Upper lobe of left lung (tissue), 6 donors: ENCODE measurements at regions not wholly inside any gene's neighbourhood (a gene's known extent, or its start where the extent isn't known, plus 50 kb on each side); places are given as distances from the start of the nearest gene placed in this dataset.

Source experiments
- ATAC-seq, 2 donors: fragments of 200-7000 bp; cut with Tn5 transposase; one replicate each; pipeline ENCODE4 v1.9.1; 2022; ENCODE audit warnings: mild to moderate bottlenecking in 2 of 2, moderate library complexity in 2 of 2; ENCODE audit not compliant: low FRiP score in 2 of 2
- DNase-seq, 2 donors: peaks; one replicate each; pipeline ENCODE4 v3.0.0-alpha.2; 2019 to 2020
- H3K27ac ChIP-seq, 4 donors: fragments of 200-600 bp; sonication (generic); one replicate each; pipeline ENCODE4 v1.5.1; 2016 to 2019
- H3K27me3 ChIP-seq, 4 donors: fragments of 200-600 bp; sonication (generic); one replicate each; pipeline ENCODE4 v1.5.1; 2017 to 2019
- H3K36me3 ChIP-seq, 4 donors: fragments of 200-600 bp; sonication (generic); one replicate each; pipeline ENCODE4 v1.5.1; 2016 to 2019
- H3K4me1 ChIP-seq, 4 donors: fragments of 200-600 bp; sonication (generic); one replicate each; pipeline ENCODE4 v1.5.1; 2018 to 2019
- H3K4me3 ChIP-seq, 4 donors: fragments of 200-600 bp; sonication (generic); one replicate each; pipeline ENCODE4 v1.5.1; 2017 to 2019; ENCODE audit warnings: mild to moderate bottlenecking in 2 of 4, moderate library complexity in 1 of 4
- H3K9me3 ChIP-seq, 4 donors: fragments of 200-600 bp; sonication (generic); one replicate each; pipeline ENCODE4 v1.5.1; 2018 to 2019
- CTCF ChIP-seq, 6 experiments: fragments of 450-650 bp in 4 of 6; fragments of 200-600 bp in 2 of 6; sonication (generic) in 2 of 6; IDR thresholded peaks; one replicate each; pipeline ENCODE4 v1.5.1; 2016 to 2019; ENCODE audit warnings: antibody characterized with exemption in 6 of 6
- EP300 ChIP-seq, 4 donors: sonication (generic); formaldehyde crosslinking; IDR thresholded peaks; one replicate each; pipeline ENCODE4 v1.5.1; 2017; ENCODE audit warnings: antibody characterized with exemption in 4 of 4, control low read depth in 2 of 4
- POLR2A ChIP-seq, 4 donors: fragments of 450-650 bp; IDR thresholded peaks; one replicate each; pipeline ENCODE4 v1.5.1; 2016 to 2017; ENCODE audit warnings: antibody characterized with exemption in 4 of 4, mild to moderate bottlenecking in 2 of 4
- POLR2AphosphoS5 ChIP-seq, 2 donors: sonication (generic); formaldehyde crosslinking; IDR thresholded peaks; one replicate each; pipeline ENCODE4 v1.5.1; 2017; ENCODE audit warnings: antibody characterized with exemption in 2 of 2
- WGBS, 2 donors: methylation state at CpG; one replicate each; pipeline ENCODE4 v1.1.5; 2017 to 2018; 5-methylcytosine and 5-hydroxymethylcytosine counted together
- donor health status: DM: no; HTN: no; CAD: no; lungs with moderate emphysema.
- donor health status: DM: no; HTN: yes; CAD: no; lungs with severe emphysema.

GRCh38 chr15:95448531-95449229 is 881.8 kb upstream of the NR2F2 start:
- Histone ChIP-seq H3K4me1 (no peaks in the 10 kb centered on the region), H3K27me3 (no peaks in the 10 kb centered on the region), H3K27ac (no peak overlapping the region), H3K4me3 (no peak overlapping the region), H3K36me3 (no peaks in the 10 kb centered on the region), H3K9me3 (no peaks in the 10 kb centered on the region)
- DNase-seq (no peak), ATAC-seq (no peak)
- WGBS, 2 donors: 83 to 89% methylated on average over 2 of the region's 2 CpGs
- no peak for TF ChIP-seq CTCF (IDR thresholded peaks at IDR 0.05)
- TF ChIP-seq POLR2A (IDR thresholded peaks at IDR 0.05): no peak

GRCh38 chr15:95449230-95449628 is 881.3 kb upstream of the NR2F2 start:
- no peak for ATAC-seq
- no peak for TF ChIP-seq POLR2AphosphoS5 (IDR thresholded peaks at IDR 0.05)
- no peak for TF ChIP-seq CTCF (IDR thresholded peaks at IDR 0.05)
- TF ChIP-seq EP300 (IDR thresholded peaks at IDR 0.05): no peak
- TF ChIP-seq POLR2A (IDR thresholded peaks at IDR 0.05): no peak
- Histone ChIP-seq H3K4me3 (no peak overlapping the region), H3K27me3 (no peaks in the 10 kb centered on the region), H3K36me3 (no peaks in the 10 kb centered on the region), H3K9me3 (no peaks in the 10 kb centered on the region), H3K27ac (no peak overlapping the region), H3K4me1 (no peaks in the 10 kb centered on the region)
- DNase-seq: no peak
- 87% methylated on average over 2 of the region's 2 CpGs for WGBS, 2 donors

- no peak overlapping the region for H3K27ac ChIP-seq
- H3K9me3 ChIP-seq: no peaks in the 10 kb centered on the region
- H3K4me3 ChIP-seq: no peak overlapping the region
- H3K36me3 ChIP-seq: no peaks in the 10 kb centered on the region
- ATAC-seq (no peak), DNase-seq (no peak)
- no peaks in the 10 kb centered on the region for H3K4me1 ChIP-seq
- no peaks in the 10 kb centered on the region for H3K27me3 ChIP-seq
- TF ChIP-seq EP300 (IDR thresholded peaks at IDR 0.05) (no peak), POLR2A (IDR thresholded peaks at IDR 0.05) (no peak), CTCF (IDR thresholded peaks at IDR 0.05) (no peak), POLR2AphosphoS5 (IDR thresholded peaks at IDR 0.05) (no peak)
- WGBS, 2 donors: 77 to 85% methylated on average over 1 of the region's 1 CpG
Observed at GRCh38 chr15:95450413-95450812, 880.1 kb upstream of the NR2F2 start.

- Histone ChIP-seq H3K9me3 (no peaks in the 10 kb centered on the region), H3K36me3 (no peaks in the 10 kb centered on the region), H3K4me3 (no peak overlapping the region), H3K4me1 (no peaks in the 10 kb centered on the region), H3K27me3 (no peaks in the 10 kb centered on the region), H3K27ac (no peak overlapping the region)
- no peak for ATAC-seq
- WGBS, 2 donors: 55 to 60% methylated on average over 1 of the region's 1 CpG
- TF ChIP-seq POLR2A (IDR thresholded peaks at IDR 0.05) (no peak), CTCF (IDR thresholded peaks at IDR 0.05) (no peak), POLR2AphosphoS5 (IDR thresholded peaks at IDR 0.05) (no peak), EP300 (IDR thresholded peaks at IDR 0.05) (no peak)
- no peak for DNase-seq
Observed at GRCh38 chr15:95451938-95452337, 878.6 kb upstream of the NR2F2 start.
